HUES6 (cell line): ENCODE measurements at regions not wholly inside any gene's neighbourhood (a gene's known extent, or its start where the extent isn't known, plus 50 kb on each side); places are given as distances from the start of the nearest gene placed in this dataset.
"Not testable (repeated sequence)": the region's sequence is repeated elsewhere in the genome, so short reads cannot be mapped to it uniquely, and the experiment has no call there.

Experiments used
- H3K27ac ChIP-seq: 2 replicates; pipeline ENCODE4 v1.7.0; 2013; ENCODE audit warnings: low read depth, mild to moderate bottlenecking, low read length, inconsistent platforms
- H3K27me3 ChIP-seq: 2 replicates; pipeline ENCODE4 v1.6.1; 2013; ENCODE audit warnings: low read length; ENCODE audit not compliant: control insufficient read depth, insufficient read depth
- H3K36me3 ChIP-seq: 2 replicates; pipeline ENCODE4 v1.6.1; 2013; ENCODE audit warnings: low read length; ENCODE audit not compliant: control insufficient read depth, insufficient read depth
- H3K4me1 ChIP-seq: 2 replicates; pipeline ENCODE4 v1.6.1; 2013; ENCODE audit warnings: low read length; ENCODE audit not compliant: control insufficient read depth, insufficient read depth
- H3K4me3 ChIP-seq: 2 replicates; pipeline ENCODE4 v1.5.1; 2013; ENCODE audit warnings: low read depth, low read length
- H3K9ac ChIP-seq: one replicate; pipeline ENCODE4 v1.6.1; 2013; ENCODE audit warnings: mild to moderate bottlenecking, low read length
- H3K9me3 ChIP-seq: 2 replicates; pipeline ENCODE4 v1.6.1; 2013; ENCODE audit warnings: low read depth, low read length; ENCODE audit not compliant: control insufficient read depth, insufficient read depth

GRCh38 chr18:47709556-47709955 lies 220.9 kb downstream of the SMAD2 start:
- Histone ChIP-seq H3K27ac (no peak overlapping the region), H3K9me3 (no peaks in the 10 kb centered on the region), H3K27me3 (no peaks in the 10 kb centered on the region), H3K36me3 (no peaks in the 10 kb centered on the region), H3K4me1 (no peaks in the 10 kb centered on the region), H3K4me3 (no peak overlapping the region), H3K9ac (no peak overlapping the region)

GRCh38 chr18:47708206-47708605 lies 222.3 kb downstream of the SMAD2 start:
- H3K27ac ChIP-seq: no peak overlapping the region
- no peaks in the 10 kb centered on the region for H3K27me3 ChIP-seq
- no peaks in the 10 kb centered on the region for H3K9me3 ChIP-seq
- no peak overlapping the region for H3K4me3 ChIP-seq
- H3K36me3 ChIP-seq: no peaks in the 10 kb centered on the region
- H3K4me1 ChIP-seq: no peaks in the 10 kb centered on the region
- no peak overlapping the region for H3K9ac ChIP-seq

DNA sequence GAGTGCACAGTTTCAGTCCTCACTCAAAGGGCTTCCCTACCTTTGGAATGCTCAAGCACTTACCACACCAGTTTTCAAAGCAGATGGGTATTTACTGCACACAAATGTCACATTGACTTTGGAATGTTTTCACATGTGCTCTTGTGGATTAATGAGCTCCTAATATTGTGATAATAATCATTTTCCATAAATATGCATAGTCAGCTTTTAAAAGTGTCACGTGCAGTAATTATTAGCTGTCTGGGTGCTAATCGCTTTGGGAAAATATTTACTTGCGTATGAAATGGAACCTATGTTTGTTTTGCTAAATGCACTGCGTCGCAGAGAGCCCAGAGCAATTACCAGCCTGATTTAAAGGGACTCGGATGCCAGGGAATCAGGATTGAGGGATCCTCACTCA lies 229.3 kb downstream of the SMAD2 start:
- Histone ChIP-seq H3K36me3 (no peaks in the 10 kb centered on the region), H3K9ac (no peak overlapping the region), H3K9me3 (no peaks in the 10 kb centered on the region), H3K4me3 (no peak overlapping the region), H3K4me1 (no peaks in the 10 kb centered on the region), H3K27ac (no peak overlapping the region), H3K27me3 (no peaks in the 10 kb centered on the region; the same call in 1 of the 2 replicates)

- no peaks in the 10 kb centered on the region for H3K9me3 ChIP-seq
- H3K36me3 ChIP-seq: no peaks in the 10 kb centered on the region
- no peaks in the 10 kb centered on the region; the same call in 1 of the 2 replicates for H3K27me3 ChIP-seq
- no peaks in the 10 kb centered on the region for H3K4me1 ChIP-seq
- no peak overlapping the region for H3K27ac ChIP-seq
- H3K9ac ChIP-seq: no peak overlapping the region
- no peak overlapping the region for H3K4me3 ChIP-seq
These were observed 233.6 kb downstream of the SMAD2 start for GRCh38 chr18:47696870-47697269.

- Histone ChIP-seq H3K27me3 (no peaks in the 10 kb centered on the region; the same call in 1 of the 2 replicates), H3K4me3 (no peak overlapping the region), H3K27ac (no peak overlapping the region), H3K4me1 (peaks cover 11% of the 10 kb centered on the region), H3K36me3 (no peaks in the 10 kb centered on the region), H3K9ac (no peak overlapping the region), H3K9me3 (no peaks in the 10 kb centered on the region)
These were observed 238.8 kb downstream of the SMAD2 start for GRCh38 chr18:47691611-47692010.

- not testable (repeated sequence) for H3K9ac ChIP-seq, H3K36me3 ChIP-seq, H3K27me3 ChIP-seq, H3K27ac ChIP-seq, H3K9me3 ChIP-seq, H3K4me3 ChIP-seq
- H3K4me1 ChIP-seq: peaks cover 11% of the 10 kb centered on the region
These were observed 239.7 kb downstream of the SMAD2 start for GRCh38 chr18:47690778-47691177.

- H3K27ac ChIP-seq: no peak overlapping the region
- no peak overlapping the region for H3K9ac ChIP-seq
- peaks cover 11% of the 10 kb centered on the region for H3K4me1 ChIP-seq
- H3K36me3 ChIP-seq: no peaks in the 10 kb centered on the region
- H3K9me3 ChIP-seq: no peaks in the 10 kb centered on the region
- H3K4me3 ChIP-seq: no peak overlapping the region
- no peaks in the 10 kb centered on the region for H3K27me3 ChIP-seq
These were observed 241.1 kb downstream of the SMAD2 start for GRCh38 chr18:47689371-47689770.

GRCh38 chr18:47686806-47687205 lies 243.7 kb downstream of the SMAD2 start:
- Histone ChIP-seq H3K27ac (no peak overlapping the region), H3K4me1 (peaks cover 11% of the 10 kb centered on the region), H3K27me3 (no peaks in the 10 kb centered on the region), H3K36me3 (no peaks in the 10 kb centered on the region), H3K9ac (no peak overlapping the region), H3K4me3 (no peak overlapping the region), H3K9me3 (no peaks in the 10 kb centered on the region)

DNA sequence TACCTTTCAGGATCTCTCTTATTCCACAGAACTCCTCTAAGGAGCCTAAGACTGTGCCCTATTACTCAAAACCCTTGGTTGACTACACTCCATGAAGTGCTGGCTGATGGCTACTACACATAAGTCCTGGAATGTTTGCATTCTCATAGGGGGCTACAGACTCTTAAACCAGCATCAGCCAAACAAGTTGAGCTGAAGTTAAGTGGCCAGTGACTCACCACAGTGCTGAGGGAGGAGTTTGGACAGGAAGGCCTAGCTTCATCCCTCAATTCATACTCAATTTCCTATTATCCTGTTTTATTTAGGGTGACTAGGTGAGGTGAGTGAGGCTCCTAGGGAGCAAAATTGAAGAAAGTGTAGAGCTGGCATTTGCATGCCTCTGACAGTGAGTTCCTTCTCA lies 246.7 kb downstream of the SMAD2 start:
- Histone ChIP-seq H3K9me3 (no peaks in the 10 kb centered on the region), H3K4me1 (no peaks in the 10 kb centered on the region), H3K27me3 (no peaks in the 10 kb centered on the region), H3K27ac (no peak overlapping the region), H3K4me3 (no peak overlapping the region), H3K36me3 (no peaks in the 10 kb centered on the region), H3K9ac (no peak overlapping the region)

DNA sequence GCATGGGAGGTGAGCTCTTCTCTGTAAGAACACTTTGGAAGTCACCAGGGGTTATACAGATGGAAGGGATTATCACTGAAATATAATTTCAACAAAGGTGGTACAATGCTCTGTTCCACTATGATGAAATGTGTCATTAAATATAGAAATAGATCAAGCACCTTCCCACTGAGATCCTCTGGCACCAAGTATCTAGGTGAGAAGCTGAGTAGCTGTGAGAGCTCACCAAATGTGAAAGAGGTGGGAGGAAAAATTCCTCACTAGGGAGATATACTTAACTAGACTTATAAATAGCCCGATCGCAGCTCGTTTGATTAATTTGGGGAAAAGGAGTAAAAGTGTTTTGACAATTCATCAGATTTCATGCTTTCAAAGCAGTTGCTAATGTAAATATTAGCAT lies 247.6 kb downstream of the SMAD2 start:
- Histone ChIP-seq H3K36me3 (no peaks in the 10 kb centered on the region), H3K4me1 (no peaks in the 10 kb centered on the region), H3K27me3 (no peaks in the 10 kb centered on the region), H3K9me3 (no peaks in the 10 kb centered on the region), H3K4me3 (no peak overlapping the region), H3K27ac (no peak overlapping the region), H3K9ac (no peak overlapping the region)

- Histone ChIP-seq H3K9ac (no peak overlapping the region), H3K36me3 (no peaks in the 10 kb centered on the region), H3K4me3 (no peak overlapping the region), H3K27me3 (no peaks in the 10 kb centered on the region), H3K9me3 (no peaks in the 10 kb centered on the region), H3K27ac (no peak overlapping the region), H3K4me1 (no peaks in the 10 kb centered on the region)
These were observed 250.0 kb downstream of the SMAD2 start for GRCh38 chr18:47680488-47680887.

DNA sequence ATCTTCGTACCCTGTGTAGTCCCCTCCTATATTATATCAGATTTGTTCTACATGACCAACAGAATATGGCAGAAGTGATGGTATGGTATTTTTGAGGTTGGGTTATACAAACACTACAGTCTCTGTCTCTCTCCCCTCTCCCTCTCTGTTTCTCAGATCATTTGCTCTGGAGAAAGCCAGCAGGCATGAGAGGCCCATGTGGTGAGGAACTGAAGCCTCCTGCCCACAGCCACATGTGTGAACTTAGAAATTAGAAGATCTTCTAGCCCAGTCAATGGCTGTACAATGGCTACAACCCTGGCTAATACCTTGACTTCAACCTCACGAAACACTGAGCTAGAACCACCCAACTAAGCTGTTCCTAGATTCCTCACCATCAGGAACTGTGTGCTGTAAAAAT lies 250.6 kb downstream of the SMAD2 start:
- Histone ChIP-seq H3K36me3 (no peaks in the 10 kb centered on the region), H3K4me1 (no peaks in the 10 kb centered on the region), H3K27ac (no peak overlapping the region), H3K9me3 (no peaks in the 10 kb centered on the region), H3K27me3 (no peaks in the 10 kb centered on the region), H3K4me3 (no peak overlapping the region), H3K9ac (no peak overlapping the region)
